ENCODE measurements at regions not wholly inside any gene's neighbourhood (a gene's known extent, or its start where the extent isn't known, plus 50 kb on each side); places are given as distances from the start of the nearest gene placed in this dataset.

- TF ChIP-seq CTCF (IDR thresholded peaks at IDR 0.05) = no peak
- TF ChIP-seq POLR2A (IDR thresholded peaks at IDR 0.05) = no peak
Measured at GRCh38 chr13:34174671-34175145, 356.8 kb downstream of the RFC3 start.

Measured in esophagus squamous epithelium (tissue), 4 donors.